NCI-H510A (cell line): ENCODE measurements at regions not wholly inside any gene's neighbourhood (a gene's known extent, or its start where the extent isn't known, plus 50 kb on each side); places are given as distances from the start of the nearest gene placed in this dataset.
"Not testable (repeated sequence)": the region's sequence is repeated elsewhere in the genome, so short reads cannot be mapped to it uniquely, and the experiment has no call there.

ENCODE experiments used
- DNase-seq: peaks from one replicate; lab custom pipeline; 2025; lab: John Stamatoyannopoulos, UW

- no peak for DNase-seq
These were observed 147.4 kb downstream of the ABHD5 start for GRCh38 chr3:43838009-43838758.

DNA sequence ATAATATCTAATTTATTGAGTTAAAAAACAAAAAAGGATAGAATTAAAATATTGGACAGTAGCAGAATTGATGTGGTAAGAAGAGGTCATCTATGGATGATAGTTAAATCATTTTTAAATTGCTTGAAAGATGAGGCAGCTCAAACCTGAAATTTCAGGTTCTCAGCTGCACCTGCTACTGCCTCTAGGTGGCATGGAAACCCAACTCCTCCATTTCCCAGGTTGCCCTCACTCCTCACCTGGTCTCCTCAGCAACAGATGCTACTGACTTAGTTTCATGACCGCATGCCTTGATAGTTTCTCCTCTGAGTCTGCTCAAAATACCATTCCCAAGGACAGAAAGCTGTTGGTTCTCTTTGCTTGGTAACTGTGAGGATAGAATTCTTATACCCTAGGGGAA is 148.1 kb downstream of the ABHD5 start:
- no peak for DNase-seq

DNA sequence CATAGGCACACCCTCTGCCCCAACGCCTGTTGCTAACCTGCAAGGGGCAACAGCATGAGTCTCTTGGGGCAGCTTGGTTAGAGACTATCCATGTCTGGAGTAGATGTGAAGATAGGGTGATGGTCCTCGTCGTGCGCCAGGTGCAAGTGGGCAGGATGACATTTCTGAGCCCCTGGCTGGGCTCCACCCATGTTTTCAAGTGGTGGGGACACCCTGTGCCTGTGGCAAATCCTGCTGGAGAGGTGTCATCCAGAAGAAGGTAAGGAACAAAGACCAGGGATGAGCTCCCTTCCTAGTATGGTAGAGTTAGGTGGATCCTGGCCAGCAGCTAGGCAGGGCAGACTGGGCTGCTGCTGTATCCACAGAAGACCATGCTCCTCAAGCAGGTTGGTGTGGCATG is 152.6 kb downstream of the ABHD5 start:
- DNase-seq: no peak

DNA sequence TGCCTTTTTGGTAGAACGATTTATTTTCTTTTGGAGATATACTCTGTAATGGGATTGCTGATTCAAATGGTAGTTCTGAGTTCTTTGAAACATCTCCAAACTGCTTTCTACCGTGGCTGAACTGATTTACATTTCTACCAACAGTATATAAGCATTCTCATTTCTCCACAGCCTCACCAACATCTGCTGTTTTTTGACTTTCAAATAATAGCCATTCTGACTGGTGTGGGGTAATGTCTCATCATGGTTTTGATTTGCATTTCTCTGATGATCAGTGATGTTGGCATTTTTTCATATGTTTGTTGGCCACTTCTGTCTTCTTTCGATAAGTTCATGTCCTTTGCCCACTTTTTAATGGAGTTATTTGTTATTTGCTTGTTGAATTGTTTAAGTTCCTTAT is 154.0 kb downstream of the ABHD5 start:
- no peak for DNase-seq

DNA sequence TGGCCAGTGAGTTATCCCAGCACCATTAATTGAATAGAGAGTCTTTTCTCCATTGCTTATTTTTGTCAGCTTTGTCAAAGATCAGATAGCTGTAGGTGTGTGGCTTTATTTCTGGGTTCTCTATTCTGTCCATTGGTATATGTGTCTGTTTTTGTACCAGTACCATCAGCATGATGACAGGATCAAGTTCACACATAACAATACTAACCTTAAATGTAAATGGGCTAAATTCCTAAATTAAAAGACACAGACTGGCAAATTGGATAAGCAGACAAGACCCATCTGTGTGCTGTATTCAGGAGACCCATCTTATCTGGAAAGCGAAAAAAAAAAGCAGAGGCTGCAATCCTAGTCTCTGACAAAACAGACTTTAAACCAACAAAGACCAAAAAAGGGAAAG is 154.8 kb downstream of the ABHD5 start:
- DNase-seq: not testable (repeated sequence)

GRCh38 chr3:43852066-43852465 is 161.3 kb downstream of the ABHD5 start:
- no peak for DNase-seq

DNA sequence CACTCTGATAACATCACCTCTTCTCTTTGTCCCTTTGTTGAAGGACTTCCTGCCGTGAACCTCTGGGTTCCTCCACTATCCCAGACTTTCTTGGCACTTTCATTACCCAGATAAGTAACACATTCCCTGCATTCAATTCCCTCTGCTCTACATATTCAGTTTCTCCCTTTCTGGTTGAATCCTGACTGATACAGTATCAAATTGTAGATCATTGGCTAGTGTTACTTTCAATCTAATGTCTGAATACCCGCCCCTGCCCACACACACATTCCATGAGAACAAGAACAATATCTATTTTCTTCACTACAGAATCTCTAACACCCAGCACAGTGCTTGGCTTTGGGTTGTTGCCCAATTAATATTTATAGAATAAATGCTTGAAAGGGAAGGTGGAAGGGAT is 163.5 kb downstream of the ABHD5 start:
- no peak for DNase-seq

DNA sequence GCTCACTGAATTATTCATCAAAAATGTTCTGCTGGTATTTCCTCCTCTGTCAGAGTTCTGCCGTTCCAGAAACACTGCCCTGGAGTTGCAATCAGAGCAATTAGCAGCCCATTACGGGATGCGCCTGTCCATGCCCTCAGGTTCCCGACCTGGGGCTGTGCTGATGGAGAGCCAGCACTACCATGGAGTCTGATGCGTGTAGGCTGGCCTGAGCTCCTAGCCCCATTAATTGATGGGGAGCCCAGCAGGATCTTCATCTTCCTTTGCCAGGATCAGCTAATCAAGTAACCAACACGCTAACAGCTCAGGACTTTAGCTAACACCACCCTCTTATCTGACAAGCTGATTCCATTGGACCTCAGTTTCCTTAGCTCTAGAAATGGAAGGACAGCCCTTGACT is 164.2 kb downstream of the ABHD5 start:
- DNase-seq: no peak

- no peak for DNase-seq
These were observed 165.0 kb downstream of the ABHD5 start for GRCh38 chr3:43855674-43856299.

GRCh38 chr3:43856351-43856750 is 165.6 kb downstream of the ABHD5 start:
- DNase-seq: no peak

DNA sequence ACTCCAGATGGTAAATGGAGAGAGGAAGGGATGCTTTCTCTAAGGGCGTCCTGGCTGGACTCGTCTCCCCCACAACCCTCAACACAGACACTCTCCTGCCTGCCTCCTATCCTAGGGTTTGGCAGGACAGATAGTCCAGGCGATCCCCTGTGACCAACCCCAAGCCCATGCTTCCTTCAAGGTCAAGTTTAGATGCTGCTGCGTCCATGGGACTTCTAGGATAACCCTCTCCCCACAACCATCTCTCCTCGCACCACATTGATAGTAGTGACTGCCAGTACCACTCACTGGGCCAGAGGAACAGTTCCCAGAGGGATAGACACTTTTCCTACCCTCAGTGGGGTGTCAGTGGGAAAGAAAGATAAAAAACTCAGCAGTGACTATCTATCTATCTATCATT is 166.0 kb downstream of the ABHD5 start:
- no peak for DNase-seq

DNA sequence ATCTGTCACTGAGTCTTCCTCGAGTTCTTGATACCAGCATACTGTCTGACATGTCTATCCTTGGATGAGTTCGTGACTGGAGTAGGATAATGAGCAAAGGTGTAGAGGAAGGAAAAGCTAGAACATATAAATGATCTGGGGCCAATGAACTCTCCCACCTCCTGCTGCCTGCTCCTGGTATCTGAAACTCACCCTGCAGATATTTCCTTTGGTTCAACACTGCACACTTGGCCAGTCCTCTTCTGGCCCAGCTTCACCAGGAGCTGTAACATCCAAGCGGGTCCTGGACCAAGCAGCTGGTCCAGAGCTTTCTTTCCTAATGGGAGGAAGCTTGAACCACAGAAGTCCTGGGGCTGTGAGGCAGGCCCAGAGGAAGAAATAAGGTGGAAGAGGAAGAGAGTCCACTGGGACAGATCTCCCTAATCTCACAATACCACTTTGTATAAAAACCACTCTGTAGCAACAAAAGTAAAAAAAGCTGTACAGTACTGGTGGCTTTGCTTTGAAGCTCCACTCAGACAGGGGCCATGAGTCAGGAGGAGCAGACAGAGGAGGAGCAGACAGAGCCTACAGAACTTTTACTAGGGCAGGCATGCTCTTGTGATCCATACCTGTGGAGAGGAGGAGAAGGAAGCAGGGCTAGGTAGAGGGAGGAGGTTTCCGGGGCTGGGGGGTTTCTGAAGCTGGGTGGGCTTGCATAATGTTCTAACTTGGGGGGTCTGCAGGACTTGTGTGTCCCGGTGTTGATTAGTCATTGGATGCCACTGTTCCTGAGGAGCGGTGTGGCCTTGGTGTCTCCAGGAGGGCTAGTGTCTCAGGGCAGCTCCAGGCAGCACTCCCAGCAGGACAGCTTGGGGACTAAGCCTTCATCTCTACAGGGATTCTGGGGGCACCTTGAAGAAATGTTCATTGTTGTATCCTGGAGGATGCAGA is 166.9 kb downstream of the ABHD5 start:
- DNase-seq: no peak

DNA sequence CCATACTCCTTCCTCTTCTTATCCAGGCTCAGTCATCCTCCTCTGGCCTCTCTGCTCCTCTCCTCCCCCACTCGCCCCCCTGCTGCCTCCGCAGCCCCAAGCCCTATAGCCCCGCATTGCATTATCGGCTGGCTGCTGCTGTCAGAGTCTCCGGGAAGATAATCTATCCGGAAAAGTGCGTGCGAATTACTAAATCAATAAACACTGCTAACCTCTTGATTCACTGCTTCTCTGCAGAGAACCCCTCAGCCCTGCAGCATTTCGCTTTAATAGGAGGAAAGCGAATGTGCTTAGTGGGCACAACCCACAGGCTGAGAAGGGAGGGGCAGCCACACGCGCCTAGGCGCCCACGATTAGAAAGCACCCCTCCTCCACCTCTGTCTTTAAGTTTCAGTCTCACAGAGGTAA is 167.6 kb downstream of the ABHD5 start:
- no peak for DNase-seq

DNA sequence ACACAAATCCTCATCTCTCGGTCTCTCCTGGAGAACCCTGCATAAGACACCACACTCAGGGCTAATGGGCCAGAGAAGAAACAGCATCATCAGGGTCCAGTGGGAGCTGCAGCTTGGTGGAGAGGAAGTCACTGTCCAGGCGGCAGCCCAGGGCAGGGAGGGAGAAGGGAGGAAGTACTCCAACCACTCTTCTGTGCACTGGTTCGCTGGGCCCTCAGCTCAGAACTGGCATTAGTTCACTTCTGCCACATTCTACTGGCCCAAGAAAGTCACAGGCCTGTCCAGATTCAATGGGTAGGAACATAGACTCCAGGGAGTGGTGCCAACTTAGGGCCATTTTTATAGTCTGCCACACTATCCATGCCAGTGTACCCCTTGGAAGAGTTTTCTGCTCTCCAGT is 169.0 kb downstream of the ABHD5 start:
- DNase-seq: no peak

GRCh38 chr3:43861635-43862034 is 170.9 kb downstream of the ABHD5 start:
- no peak for DNase-seq

DNA sequence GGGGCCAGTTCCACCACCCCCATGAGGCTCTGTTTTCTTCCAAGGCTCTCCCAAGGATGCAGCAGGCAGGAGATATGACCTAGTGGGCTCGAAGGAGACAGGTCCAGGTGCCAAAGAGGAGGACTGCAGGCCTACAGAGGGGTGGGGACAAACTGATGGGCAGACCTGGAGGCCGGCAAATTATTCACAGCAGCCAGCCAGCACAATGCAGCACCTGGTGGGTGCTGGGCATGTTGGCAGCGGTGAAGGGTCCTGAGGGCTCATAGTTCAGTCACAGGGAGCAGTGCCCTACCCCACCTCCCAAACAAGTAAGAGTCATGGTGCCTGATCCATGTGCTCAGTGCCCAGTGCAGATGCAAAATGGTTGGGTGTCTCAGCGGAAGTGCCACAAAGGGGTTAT is 171.7 kb downstream of the ABHD5 start:
- DNase-seq: no peak

DNA sequence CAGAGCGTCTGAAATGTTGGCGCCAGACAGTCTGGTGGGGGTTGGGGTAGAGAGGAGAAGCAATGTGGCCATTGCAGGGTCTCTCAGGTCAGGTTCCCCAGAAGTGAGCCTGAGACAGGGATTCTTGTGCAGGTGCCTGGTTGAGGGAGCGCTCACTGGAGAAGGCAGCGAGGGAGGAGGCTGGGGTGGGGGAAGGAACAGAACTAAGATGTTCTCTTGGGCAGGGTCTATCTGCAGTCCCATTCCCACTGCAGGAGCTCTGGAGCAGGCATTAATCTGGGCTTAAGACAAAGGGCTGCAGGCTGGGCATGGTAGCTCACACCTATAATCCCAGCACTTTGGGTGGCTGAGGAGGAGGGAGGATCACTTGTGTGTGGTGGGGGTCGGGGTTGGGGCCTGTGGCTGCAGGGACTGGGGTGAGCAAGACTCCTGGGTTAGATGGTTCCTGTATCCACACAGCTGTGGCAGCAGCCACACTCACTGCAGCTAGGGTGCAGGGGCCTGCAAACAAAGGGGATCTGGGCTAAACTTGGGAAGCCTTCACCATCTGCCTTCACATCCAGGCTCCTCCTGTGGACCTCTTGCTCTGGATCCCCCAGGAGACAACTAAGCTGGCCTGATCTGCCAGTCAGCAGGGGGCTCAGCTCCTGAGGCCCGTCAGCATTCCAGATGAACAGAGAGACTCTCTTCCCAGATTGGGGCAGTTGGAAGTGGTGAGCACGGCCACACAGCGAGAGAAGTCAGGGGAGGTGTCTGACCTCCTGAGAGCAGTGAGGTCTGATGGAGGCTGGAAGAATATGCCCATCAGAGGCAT is 172.5 kb downstream of the ABHD5 start:
- DNase-seq: no peak

DNA sequence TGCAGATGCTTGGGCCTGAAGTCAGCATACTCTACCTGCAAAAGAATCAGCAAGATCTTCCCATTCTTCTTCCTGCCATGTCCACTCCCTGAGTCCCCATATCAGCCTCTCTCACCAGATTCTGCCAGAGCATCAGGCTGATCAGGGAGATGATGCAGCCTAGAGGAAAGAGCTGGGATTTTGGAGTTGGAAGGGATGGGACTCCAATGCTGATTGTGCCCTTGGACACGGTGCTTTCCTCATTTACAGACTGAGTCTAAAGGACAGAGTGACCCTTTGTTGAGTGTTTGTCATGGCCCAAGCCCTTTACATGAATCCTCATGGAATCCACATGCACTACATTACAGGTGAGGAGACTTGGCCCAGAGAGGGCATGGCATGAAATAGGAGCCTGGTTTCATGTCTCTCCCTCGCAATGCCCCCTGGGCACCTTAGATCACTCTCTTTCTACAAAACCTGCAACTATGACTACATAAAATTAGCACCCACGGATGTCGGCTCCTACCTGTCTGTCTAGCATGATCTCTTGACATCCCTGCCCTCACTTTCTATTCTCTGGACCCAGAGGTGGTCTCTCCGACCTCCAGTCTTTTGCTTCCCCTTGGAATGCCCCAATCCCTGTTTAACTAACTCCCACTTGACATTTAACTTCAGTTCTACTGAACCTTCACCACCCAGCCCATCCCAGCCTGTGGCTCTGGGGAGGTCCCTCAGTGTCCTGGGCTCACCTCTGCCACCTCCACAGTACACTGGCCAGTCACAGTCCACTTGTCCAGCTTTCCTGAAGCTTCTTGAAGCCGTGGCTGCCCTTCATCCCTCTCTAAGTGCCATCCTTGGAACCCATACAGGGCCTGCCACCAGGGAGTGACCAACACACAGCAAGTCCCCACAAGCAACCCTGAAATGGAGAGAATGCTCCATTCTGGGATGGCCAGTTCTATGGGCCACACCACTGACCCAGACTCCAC is 173.5 kb downstream of the ABHD5 start:
- DNase-seq: no peak

DNA sequence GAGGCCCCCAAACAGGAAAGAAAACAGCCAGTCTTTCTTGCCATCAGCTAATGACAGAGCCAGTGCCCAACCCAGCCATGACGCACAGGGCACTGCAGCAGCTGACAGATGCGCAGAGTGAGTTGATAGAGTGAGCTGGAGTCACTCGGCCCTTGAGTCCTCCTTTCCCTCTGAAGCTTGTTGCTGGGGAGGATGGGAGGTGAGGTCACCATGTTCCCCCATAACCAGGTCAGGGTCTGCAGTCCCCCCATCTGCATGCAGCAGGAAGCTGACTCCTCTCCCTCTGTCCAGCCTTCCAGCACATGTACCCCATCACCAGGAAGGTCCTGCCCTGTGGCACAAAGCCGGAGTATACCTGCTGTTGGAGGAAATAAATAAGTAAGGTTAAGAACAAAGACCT is 174.6 kb downstream of the ABHD5 start:
- no peak for DNase-seq

DNA sequence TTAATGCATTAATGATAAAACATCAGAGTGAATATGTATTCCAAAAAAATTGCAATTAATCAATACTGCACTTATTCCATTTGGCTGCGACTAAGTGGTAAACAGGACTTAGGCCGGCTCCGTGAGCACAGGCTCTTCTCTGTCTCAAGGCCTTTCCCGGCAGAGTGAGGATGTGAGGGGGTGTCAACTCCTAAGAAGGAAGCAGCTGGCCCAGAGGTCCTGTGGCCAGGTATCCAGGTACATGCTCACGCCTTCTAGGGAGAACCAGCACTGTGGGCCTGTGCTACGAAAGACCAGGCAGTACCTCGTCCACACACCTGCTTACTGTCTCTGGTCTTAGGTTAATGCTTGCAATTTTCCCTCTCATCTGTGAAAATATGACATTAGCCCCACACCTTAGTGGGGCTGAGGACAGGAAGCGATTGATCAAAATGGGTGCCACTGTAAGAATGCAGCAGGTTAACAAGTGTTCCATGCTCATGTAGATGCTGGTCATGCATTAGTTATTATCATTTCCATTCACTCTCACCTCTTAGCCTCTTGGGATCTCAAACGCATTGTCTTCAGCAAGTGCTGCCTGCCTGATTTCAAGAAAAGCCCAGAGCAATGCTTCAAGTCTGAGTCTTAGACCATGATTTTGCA is 175.3 kb downstream of the ABHD5 start:
- no peak for DNase-seq
